Lower lobe of right lung (tissue), 2 donors: ENCODE measurements at regions not wholly inside any gene's neighbourhood (a gene's known extent, or its start where the extent isn't known, plus 50 kb on each side); places are given as distances from the start of the nearest gene placed in this dataset.

Experiments
- ATAC-seq, 2 donors: fragments of 200-7000 bp; cut with Tn5 transposase; one replicate each; pipeline ENCODE4 v1.9.1; 2020 to 2022; ENCODE audit warnings: mild to moderate bottlenecking in 2 of 2, moderate library complexity in 2 of 2
- DNase-seq: peaks from one replicate; pipeline ENCODE4 v3.0.0-alpha.2; 2020
- H3K27ac ChIP-seq: fragments of 200-600 bp; one replicate; pipeline ENCODE4 v1.8.0; 2022
- H3K27me3 ChIP-seq: fragments of 200-600 bp; one replicate; pipeline ENCODE4 v1.8.0; 2022; ENCODE audit warnings: low read depth
- H3K36me3 ChIP-seq: fragments of 200-600 bp; one replicate; pipeline ENCODE4 v1.8.0; 2022; ENCODE audit warnings: mild to moderate bottlenecking
- H3K4me1 ChIP-seq: fragments of 200-600 bp; one replicate; pipeline ENCODE4 v1.8.0; 2022
- H3K4me3 ChIP-seq: fragments of 200-600 bp; one replicate; pipeline ENCODE4 v1.8.0; 2022; ENCODE audit warnings: mild to moderate bottlenecking
- H3K9me3 ChIP-seq: fragments of 200-600 bp; one replicate; pipeline ENCODE4 v1.8.0; 2022
- intact Hi-C: fragments of 100-400 bp; cut with DNase I; formaldehyde crosslinking; loops from one replicate; pipeline ENCODE4 v1.11.0; 2022
- TF ChIP-seq, protein P1 (sequence below): fragments of 200-600 bp; IDR thresholded peaks from one replicate; pipeline ENCODE4 v1.8.0; 2022; ENCODE audit warnings: antibody characterized with exemption, mild to moderate bottlenecking
- donor health status: DM: no; HTN: yes; CAD: no; lungs with severe emphysema.

DNA sequence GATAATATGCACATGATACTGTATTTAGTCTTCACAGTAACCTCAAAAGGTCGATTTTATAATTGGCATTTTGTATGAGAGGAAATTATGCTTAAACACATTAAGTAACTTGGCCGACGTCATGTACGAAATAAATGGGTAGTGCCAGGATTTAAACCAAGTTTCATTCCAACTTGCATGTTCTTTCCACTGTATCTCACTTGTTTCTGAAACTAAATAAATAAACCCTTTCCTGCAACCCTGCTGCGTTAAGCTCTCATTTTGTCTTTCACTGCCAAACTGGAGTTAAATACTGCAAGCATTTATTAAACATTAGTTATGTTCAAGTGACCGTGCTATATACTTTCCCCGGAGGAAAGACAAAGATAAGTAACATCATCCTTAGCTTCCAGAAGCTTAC is 293.9 kb upstream of the PRKD1 start:
- Histone ChIP-seq H3K27ac (no peak overlapping the region), H3K36me3 (no peaks in the 10 kb centered on the region), H3K4me1 (peaks cover 22% of the 10 kb centered on the region), H3K9me3 (no peaks in the 10 kb centered on the region), H3K27me3 (no peaks in the 10 kb centered on the region), H3K4me3 (no peak overlapping the region)
- intact Hi-C loops = no loop called here
- TF ChIP-seq, protein P1, sequence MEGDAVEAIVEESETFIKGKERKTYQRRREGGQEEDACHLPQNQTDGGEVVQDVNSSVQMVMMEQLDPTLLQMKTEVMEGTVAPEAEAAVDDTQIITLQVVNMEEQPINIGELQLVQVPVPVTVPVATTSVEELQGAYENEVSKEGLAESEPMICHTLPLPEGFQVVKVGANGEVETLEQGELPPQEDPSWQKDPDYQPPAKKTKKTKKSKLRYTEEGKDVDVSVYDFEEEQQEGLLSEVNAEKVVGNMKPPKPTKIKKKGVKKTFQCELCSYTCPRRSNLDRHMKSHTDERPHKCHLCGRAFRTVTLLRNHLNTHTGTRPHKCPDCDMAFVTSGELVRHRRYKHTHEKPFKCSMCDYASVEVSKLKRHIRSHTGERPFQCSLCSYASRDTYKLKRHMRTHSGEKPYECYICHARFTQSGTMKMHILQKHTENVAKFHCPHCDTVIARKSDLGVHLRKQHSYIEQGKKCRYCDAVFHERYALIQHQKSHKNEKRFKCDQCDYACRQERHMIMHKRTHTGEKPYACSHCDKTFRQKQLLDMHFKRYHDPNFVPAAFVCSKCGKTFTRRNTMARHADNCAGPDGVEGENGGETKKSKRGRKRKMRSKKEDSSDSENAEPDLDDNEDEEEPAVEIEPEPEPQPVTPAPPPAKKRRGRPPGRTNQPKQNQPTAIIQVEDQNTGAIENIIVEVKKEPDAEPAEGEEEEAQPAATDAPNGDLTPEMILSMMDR = no peak
- ATAC-seq (no peak), DNase-seq (no peak)

DNA sequence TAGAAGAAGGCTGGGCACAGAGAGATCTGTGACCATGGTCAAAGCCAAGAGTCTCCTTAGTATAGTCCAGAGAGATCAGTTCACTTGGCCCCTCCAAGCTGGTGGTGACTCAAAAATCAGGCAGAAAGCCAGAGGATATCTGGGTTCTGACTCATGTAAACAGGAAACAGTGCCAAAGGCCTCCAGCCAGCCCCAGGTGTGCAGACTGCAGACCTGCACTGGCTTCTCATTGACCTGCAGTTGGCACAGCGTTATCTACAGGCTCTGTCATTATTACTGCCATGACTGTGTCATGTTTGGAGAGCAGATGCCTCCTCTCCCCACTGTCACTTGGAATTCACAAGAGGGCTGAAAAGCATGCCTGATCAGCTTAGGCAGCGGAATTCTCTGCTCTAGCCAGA is 295.7 kb upstream of the PRKD1 start:
- intact Hi-C loops = no loop called here

DNA sequence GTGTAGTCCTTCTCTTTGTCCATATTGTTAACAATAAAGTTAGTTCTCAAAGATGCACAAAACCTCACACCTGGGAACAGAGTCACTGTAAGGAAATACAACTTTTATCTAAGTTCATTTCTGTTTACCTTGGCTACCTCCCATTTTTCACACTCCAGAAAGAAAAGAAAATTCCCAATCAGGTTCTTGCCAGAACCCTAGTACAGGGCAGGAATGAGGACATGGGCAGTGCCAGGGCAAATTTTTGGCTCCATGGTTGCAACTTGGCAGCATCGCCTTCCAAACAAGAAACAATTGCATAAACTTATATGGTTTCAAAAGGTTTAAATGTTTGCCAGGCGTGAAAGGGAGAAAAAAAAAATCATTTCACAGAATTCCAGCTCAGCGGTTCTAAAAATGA is 296.3 kb upstream of the PRKD1 start:
- no peaks in the 10 kb centered on the region for H3K9me3 ChIP-seq
- H3K4me1 ChIP-seq = peaks cover 22% of the 10 kb centered on the region
- intact Hi-C loops = no loop called here
- H3K27me3 ChIP-seq = no peaks in the 10 kb centered on the region
- ATAC-seq (peak; percentile 53 to 73), DNase-seq (peak; percentile 46)
- H3K4me3 ChIP-seq = no peak overlapping the region
- TF ChIP-seq, protein P1 = no peak
- no peaks in the 10 kb centered on the region for H3K36me3 ChIP-seq
- peak overlapping the region; percentile 15 for H3K27ac ChIP-seq

More for the DNA sequence above, 295.7 kb upstream of the PRKD1 start:
- no peaks in the 10 kb centered on the region for H3K9me3 ChIP-seq
- TF ChIP-seq, protein P1 = no peak
- no peak overlapping the region for H3K4me3 ChIP-seq
- H3K36me3 ChIP-seq = no peaks in the 10 kb centered on the region
- no peaks in the 10 kb centered on the region for H3K27me3 ChIP-seq
- peaks cover 22% of the 10 kb centered on the region for H3K4me1 ChIP-seq
- DNase-seq = peak; percentile 57
- peak overlapping the region; percentile 15 for H3K27ac ChIP-seq
- ATAC-seq = peak; percentile 91 to 95

DNA sequence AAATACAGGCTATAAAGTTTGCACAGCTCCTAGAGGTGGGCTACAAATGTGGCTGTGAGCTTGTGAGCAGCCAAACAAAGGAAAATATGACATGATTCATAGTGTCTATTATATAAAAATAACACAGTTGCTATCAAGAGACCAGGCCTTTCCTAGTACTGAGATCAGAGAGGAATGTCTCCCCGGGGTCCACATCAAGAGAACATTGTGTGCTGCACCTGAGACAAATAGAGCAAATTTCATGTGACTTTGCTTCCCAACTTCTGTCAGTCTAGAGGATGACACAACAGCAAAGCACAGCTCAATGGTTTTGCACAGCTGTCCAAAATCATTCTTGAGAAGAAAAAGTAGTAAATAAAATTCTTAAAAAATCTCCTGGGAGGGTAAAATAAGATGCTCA is 297.5 kb upstream of the PRKD1 start:
- H3K36me3 ChIP-seq = no peaks in the 10 kb centered on the region
- TF ChIP-seq, protein P1 = no peak
- no peaks in the 10 kb centered on the region for H3K27me3 ChIP-seq
- DNase-seq = no peak
- no peak overlapping the region for H3K27ac ChIP-seq
- intact Hi-C loops = no loop called here
- no peak overlapping the region for H3K4me3 ChIP-seq
- no peaks in the 10 kb centered on the region for H3K9me3 ChIP-seq
- H3K4me1 ChIP-seq = peaks cover 22% of the 10 kb centered on the region
- no peak for ATAC-seq

DNA sequence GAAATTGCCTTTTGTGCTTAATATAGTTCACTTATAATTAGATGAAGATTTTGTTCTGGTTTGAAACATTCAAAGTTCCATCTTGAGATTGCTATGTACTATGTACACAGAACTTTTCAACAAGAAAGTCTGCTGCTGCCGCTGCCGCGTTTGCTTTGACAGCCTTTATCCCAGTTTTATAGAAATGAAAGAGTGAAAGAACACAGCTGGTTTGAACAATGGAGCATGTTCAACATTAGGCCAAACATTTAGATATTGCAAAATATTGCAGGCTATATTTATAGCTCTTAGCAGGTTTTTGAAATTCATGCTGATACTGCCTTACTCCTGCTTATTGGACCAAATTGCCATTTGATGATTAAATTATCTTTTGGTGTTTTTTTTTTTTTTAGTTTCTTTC is 299.8 kb upstream of the PRKD1 start:
- ATAC-seq = no peak
- Histone ChIP-seq H3K27ac (no peak overlapping the region), H3K4me3 (no peak overlapping the region), H3K9me3 (no peaks in the 10 kb centered on the region), H3K36me3 (no peaks in the 10 kb centered on the region), H3K27me3 (no peaks in the 10 kb centered on the region), H3K4me1 (peaks cover 22% of the 10 kb centered on the region)
- intact Hi-C loops = no loop called here
- no peak for DNase-seq
- TF ChIP-seq, protein P1 = no peak

DNA sequence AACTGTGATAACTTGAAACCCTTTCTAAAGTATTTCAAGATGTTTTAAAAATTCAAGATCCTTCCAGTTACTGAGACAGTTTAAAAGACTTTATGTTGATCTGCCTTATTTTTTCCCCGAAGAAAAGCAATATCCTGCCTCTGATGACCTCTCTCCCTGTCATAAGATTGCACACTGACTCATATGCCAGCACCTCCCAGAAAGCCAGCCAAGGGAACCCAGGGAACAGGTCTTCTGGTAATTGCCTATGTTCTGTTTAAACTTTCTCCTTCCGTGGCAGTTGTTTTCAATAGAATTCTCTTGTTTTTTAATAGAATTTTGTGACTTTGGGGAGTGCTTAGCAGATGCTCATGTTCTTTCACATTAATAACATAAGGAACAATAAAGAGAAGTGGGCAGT is 300.2 kb upstream of the PRKD1 start:
- Histone ChIP-seq H3K4me1 (peaks cover 19% of the 10 kb centered on the region), H3K27ac (no peak overlapping the region), H3K9me3 (no peaks in the 10 kb centered on the region), H3K27me3 (no peaks in the 10 kb centered on the region), H3K4me3 (no peak overlapping the region), H3K36me3 (no peaks in the 10 kb centered on the region)
- DNase-seq (no peak), ATAC-seq (no peak)
- TF ChIP-seq, protein P1 = no peak
- intact Hi-C loops = no loop called here
